SK-N-SH treated with all-trans-retinoic acid at 6 μM for 48 hours (cell line): ENCODE measurements at regions not wholly inside any gene's neighbourhood (a gene's known extent, or its start where the extent isn't known, plus 50 kb on each side); places are given as distances from the start of the nearest gene placed in this dataset.

ENCODE experiments used
- ARNTL ChIP-seq: fragments of 450-650 bp; formaldehyde crosslinking; IDR thresholded peaks from 2 replicates; pipeline ENCODE4 v1.5.0; 2020; ENCODE audit warnings: low read depth, mild to moderate bottlenecking, moderate library complexity, borderline replicate concordance
- OSR1 ChIP-seq: fragments of 250-450 bp; sonication (Bioruptor Pico); IDR thresholded peaks from 2 replicates; pipeline ENCODE4 v1.8.0; 2022; ENCODE audit warnings: moderate library complexity, mild to moderate bottlenecking, inconsistent platforms
- RARB ChIP-seq: fragments of 250-450 bp; sonication (Bioruptor Pico); IDR thresholded peaks from 2 replicates; pipeline ENCODE4 v1.8.0; 2021; ENCODE audit warnings: mild to moderate bottlenecking, moderate library complexity
- TCF4 ChIP-seq: fragments of 250-450 bp; sonication (Bioruptor Pico); IDR thresholded peaks from 2 replicates; pipeline ENCODE4 v1.8.0; 2021; ENCODE audit warnings: mild to moderate bottlenecking, moderate library complexity, borderline replicate concordance
- TOX ChIP-seq: fragments of 250-450 bp; sonication (Bioruptor Pico); IDR thresholded peaks from 2 replicates; pipeline ENCODE4 v1.8.0; 2021; ENCODE audit warnings: mild to moderate bottlenecking, moderate library complexity, borderline replicate concordance
- ZFP3 ChIP-seq: fragments of 250-450 bp; sonication (Bioruptor Pico); IDR thresholded peaks from 2 replicates; pipeline ENCODE4 v1.5.0; 2020; ENCODE audit warnings: mild to moderate bottlenecking, moderate library complexity
- ZFP30 ChIP-seq: fragments of 450-650 bp; formaldehyde crosslinking; IDR thresholded peaks from 2 replicates; pipeline ENCODE4 v1.5.0; 2022; ENCODE audit warnings: mild to moderate bottlenecking, moderate library complexity
- ZNF565 ChIP-seq: fragments of 450-650 bp; formaldehyde crosslinking; conservative IDR thresholded peaks from 2 replicates; pipeline ENCODE4 v1.5.0; 2020; ENCODE audit warnings: low read depth, mild to moderate bottlenecking, moderate library complexity
- ZNF8 ChIP-seq: fragments of 450-650 bp; formaldehyde crosslinking; IDR thresholded peaks from 2 replicates; pipeline ENCODE4 v1.5.0; 2020; ENCODE audit warnings: mild to moderate bottlenecking, moderate library complexity

- TF ChIP-seq RARB: no peak
- TF ChIP-seq ZFP30: no peak
- no peak for TF ChIP-seq ZNF8 (CRISPR knock-in tag)
- TF ChIP-seq ARNTL (CRISPR knock-in tag): no peak
- TF ChIP-seq TCF4 (CRISPR knock-in tag): no peak
- TF ChIP-seq OSR1 (CRISPR knock-in tag): no peak
- no peak for TF ChIP-seq ZFP3 (CRISPR knock-in tag)
- TF ChIP-seq ZNF565 (CRISPR knock-in tag): no peak
- TF ChIP-seq TOX (CRISPR knock-in tag): no peak
Observed at GRCh38 chr4:183806341-183806740, 98.8 kb upstream of the STOX2 start.
